HFFc6 (cell line): ENCODE measurements at regions not wholly inside any gene's neighbourhood (a gene's known extent, or its start where the extent isn't known, plus 50 kb on each side); places are given as distances from the start of the nearest gene placed in this dataset.

Experiments used
- DNase-seq: peaks from one replicate; pipeline ENCODE4 v3.0.0-alpha.2; 2018
- H3K27ac Mint-ChIP-seq: 2 replicates; pipeline ENCODE4 v1.8.0; 2020; ENCODE audit warnings: mild to moderate bottlenecking, mixed read lengths
- H3K27me3 Mint-ChIP-seq: 2 replicates; pipeline ENCODE4 v1.8.0; 2021; ENCODE audit warnings: mild to moderate bottlenecking, moderate library complexity, mixed read lengths; ENCODE audit not compliant: insufficient read depth
- H3K36me3 Mint-ChIP-seq: 2 replicates; pipeline ENCODE4 v1.8.0; 2021; ENCODE audit warnings: low read depth, mixed read lengths
- H3K4me1 Mint-ChIP-seq: 2 replicates; pipeline ENCODE4 v1.8.0; 2020; ENCODE audit warnings: low read depth, mixed read lengths
- H3K4me3 Mint-ChIP-seq: 2 replicates; pipeline ENCODE4 v1.8.0; 2020; ENCODE audit warnings: mild to moderate bottlenecking, moderate library complexity, mixed read lengths
- H3K9me3 Mint-ChIP-seq: 2 replicates; pipeline ENCODE4 v1.8.0; 2020; ENCODE audit warnings: mild to moderate bottlenecking, mixed read lengths
- CTCF ChIP-seq: fragments of 200-600 bp; sonication (generic); IDR thresholded peaks from 2 replicates; pipeline ENCODE4 v1.5.0; 2021; ENCODE audit warnings: antibody characterized with exemption, mild to moderate bottlenecking

- H3K9me3 Mint-ChIP-seq: peaks cover 74% of the 10 kb centered on the region
- no peaks in the 10 kb centered on the region for H3K36me3 Mint-ChIP-seq
- H3K4me1 Mint-ChIP-seq: no peaks in the 10 kb centered on the region
- H3K4me3 Mint-ChIP-seq: no peak overlapping the region
- H3K27ac Mint-ChIP-seq: no peak overlapping the region
- no peaks in the 10 kb centered on the region for H3K27me3 Mint-ChIP-seq
- no peak for TF ChIP-seq CTCF
- DNase-seq: no peak
Observed at GRCh38 chr19:27652281-27652680, 1560.7 kb downstream of the UQCRFS1 start.

- no peak for TF ChIP-seq CTCF
- H3K9me3 Mint-ChIP-seq: peaks cover 46% of the 10 kb centered on the region
Observed at GRCh38 chr19:27647423-27647822, 1565.5 kb downstream of the UQCRFS1 start.

DNA sequence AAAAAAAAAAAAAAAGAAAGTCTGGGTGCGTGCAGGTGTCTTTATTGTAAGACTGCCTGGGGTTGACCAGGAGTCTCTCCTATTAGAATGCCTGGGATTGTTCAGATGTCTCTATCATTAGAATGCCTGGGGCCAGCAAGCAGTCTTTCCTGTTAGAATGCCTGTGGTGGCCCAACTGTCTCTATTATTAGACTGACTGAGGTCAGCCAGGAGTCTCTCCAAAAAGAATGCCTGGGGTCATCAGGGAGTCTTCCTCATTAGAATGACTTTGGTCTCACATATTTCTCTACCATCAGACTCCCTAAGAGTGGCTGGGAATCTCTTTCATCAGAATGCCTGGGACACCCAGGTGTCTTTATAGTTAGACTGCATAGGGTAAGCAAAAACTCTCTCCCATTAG lies 1577.5 kb downstream of the UQCRFS1 start:
- Mint-ChIP-seq H3K4me3 (no peak overlapping the region), H3K4me1 (no peaks in the 10 kb centered on the region), H3K27me3 (peaks cover 2% of the 10 kb centered on the region; the same call in 1 of the 2 replicates), H3K9me3 (peaks cover 61% of the 10 kb centered on the region), H3K27ac (no peak overlapping the region), H3K36me3 (peaks cover 4% of the 10 kb centered on the region; the same call in 1 of the 2 replicates)
- DNase-seq: no peak
- TF ChIP-seq CTCF: no peak

More at GRCh38 chr19:27647423-27647822, 1565.5 kb downstream of the UQCRFS1 start:
- no peaks in the 10 kb centered on the region for H3K36me3 Mint-ChIP-seq
- no peaks in the 10 kb centered on the region for H3K27me3 Mint-ChIP-seq
- DNase-seq: no peak
- H3K4me3 Mint-ChIP-seq: no peak overlapping the region
- H3K27ac Mint-ChIP-seq: no peak overlapping the region
- H3K4me1 Mint-ChIP-seq: no peaks in the 10 kb centered on the region

GRCh38 chr19:27618006-27618405 lies 1594.9 kb downstream of the UQCRFS1 start:
- Mint-ChIP-seq H3K4me3 (no peak overlapping the region), H3K27ac (no peak overlapping the region), H3K36me3 (peaks cover 13% of the 10 kb centered on the region), H3K27me3 (peaks cover 1% of the 10 kb centered on the region; the same call in 1 of the 2 replicates), H3K9me3 (peaks cover 85% of the 10 kb centered on the region), H3K4me1 (no peaks in the 10 kb centered on the region)
- DNase-seq: no peak
- no peak for TF ChIP-seq CTCF

DNA sequence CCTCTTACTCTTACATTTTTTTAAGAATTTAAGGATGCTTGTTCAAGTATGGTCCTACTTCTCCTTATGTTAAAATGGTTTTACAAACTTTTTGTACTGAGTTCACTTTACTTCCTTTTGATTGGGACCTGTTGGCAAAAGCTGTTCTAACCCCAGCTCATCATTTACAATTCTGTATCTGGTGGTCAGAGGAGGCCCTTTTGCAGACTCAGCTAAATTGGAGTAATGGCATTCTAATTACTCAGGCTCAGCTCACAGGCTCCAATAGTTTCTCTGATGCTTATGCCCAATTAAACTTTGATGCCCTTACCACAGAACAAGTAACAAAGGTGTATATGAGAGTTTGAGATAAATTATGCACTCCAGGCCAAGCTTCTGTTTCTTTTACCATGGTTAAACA lies 1632.0 kb downstream of the UQCRFS1 start:
- Mint-ChIP-seq H3K9me3 (peaks cover 66% of the 10 kb centered on the region), H3K27me3 (peaks cover 2% of the 10 kb centered on the region), H3K36me3 (peaks cover 8% of the 10 kb centered on the region), H3K27ac (no peak overlapping the region), H3K4me3 (no peak overlapping the region), H3K4me1 (no peaks in the 10 kb centered on the region)
- no peak for DNase-seq
- TF ChIP-seq CTCF: no peak
